ENCODE measurements at regions not wholly inside any gene's neighbourhood (a gene's known extent, or its start where the extent isn't known, plus 50 kb on each side); places are given as distances from the start of the nearest gene placed in this dataset.

DNA sequence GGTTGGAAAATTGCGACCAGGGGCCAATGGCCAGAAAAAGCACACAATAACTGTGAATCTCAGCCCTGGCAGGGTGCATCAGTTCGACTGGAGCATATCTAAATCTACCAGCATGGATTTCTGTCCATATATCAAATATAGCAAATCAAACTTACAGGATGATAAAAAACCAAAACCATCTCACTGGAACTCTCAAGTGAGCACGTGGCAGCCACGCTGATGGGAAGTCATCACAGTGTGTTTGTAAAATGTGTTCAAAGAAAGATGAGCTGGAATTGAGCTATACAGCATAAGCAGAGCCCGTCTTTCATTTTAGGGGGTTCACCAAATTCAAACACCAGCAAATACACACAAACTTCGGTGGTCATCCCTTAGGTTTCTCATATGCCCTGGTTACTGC lies 610.1 kb downstream of the AJAP1 start:
- BruUV-seq (replicated peaks) = no TSS peak
- H3K79me2 ChIP-seq (ENCODE audit: insufficient read depth, low read length) = no peaks in the 10 kb centered on the region
- H3K27ac ChIP-seq (ENCODE audit: low read depth, low read length) = no peak overlapping the region
- ATAC-seq (no peak), DNase-seq (ENCODE audit: low read depth, low spot score) (no peak)
- CTCF ChIA-PET = no interaction called here
- H3K4me3 ChIP-seq (replicated peaks in 1 of 2; ENCODE audit: low read depth in 1 of 2, low read length in 2 of 2) = no peak overlapping the region
- H3K27me3 ChIP-seq (ENCODE audit: insufficient read depth, low read length) = no peaks in the 10 kb centered on the region
- H3K9ac ChIP-seq (ENCODE audit: low read length) = no peak overlapping the region
- RAD21 ChIA-PET (ENCODE audit: low non-redundant PET in 1 of 2, low total read pairs in 2 of 2, uncharacterized antibody in 2 of 2, unreplicated experiment in 2 of 2) = no interaction called here
- no peaks in the 10 kb centered on the region for H3K9me2 ChIP-seq (ENCODE audit: insufficient read depth)
- no peak overlapping the region for H2AFZ ChIP-seq (ENCODE audit: low read depth, low read length, poor library complexity, severe bottlenecking)
- H3K9me3 ChIP-seq (ENCODE audit: control insufficient read depth in 1 of 2, insufficient read depth in 1 of 2, low read depth in 1 of 2, low read length in 2 of 2) = no peaks in the 10 kb centered on the region; a peak in 2 of 4 replicates
- H3K36me3 ChIP-seq (ENCODE audit: control insufficient read depth in 1 of 2, insufficient read depth in 2 of 2, low read length in 2 of 2) = no peaks in the 10 kb centered on the region
- intact Hi-C loops (cut with micrococcal nuclease) = no loop called here
- H3K4me2 ChIP-seq (ENCODE audit: low read length) = no peak overlapping the region
- H3K4me1 ChIP-seq (ENCODE audit: control insufficient read depth in 1 of 2, insufficient read depth in 2 of 2, low read length in 2 of 2) = no peaks in the 10 kb centered on the region
- TF ChIP-seq REST (IDR thresholded peaks at IDR 0.05; ENCODE audit: low read depth) (no peak), JUND (IDR thresholded peaks at IDR 0.05) (no peak), SP1 (IDR thresholded peaks at IDR 0.05; ENCODE audit: low read depth) (no peak), CEBPB (IDR thresholded peaks at IDR 0.05; ENCODE audit: low read depth) (no peak), CTCF (IDR thresholded peaks at IDR 0.05 in 2 of 3, conservative IDR thresholded peaks at IDR 0.05 in 1 of 3; ENCODE audit: borderline replicate concordance in 1 of 3, insufficient read depth in 1 of 3, low read depth in 2 of 3, low read length in 2 of 3) (no peak), SIN3A (IDR thresholded peaks at IDR 0.05; ENCODE audit: low read depth) (no peak), EZH2phosphoT487 (IDR thresholded peaks at IDR 0.05; ENCODE audit: borderline replicate concordance) (no peak), YY1 (IDR thresholded peaks at IDR 0.05; ENCODE audit: extremely low read depth, insufficient replicate concordance, low read depth, low read length) (no peak), POLR2A (IDR thresholded peaks at IDR 0.05; ENCODE audit: borderline replicate concordance, extremely low read depth, insufficient read depth, insufficient read length) (no peak), CBX3 (IDR thresholded peaks at IDR 0.05; ENCODE audit: low read depth) (no peak), ATF3 (IDR thresholded peaks at IDR 0.05) (no peak), RAD21 (IDR thresholded peaks at IDR 0.05; ENCODE audit: low read depth) (no peak), FOSL1 (IDR thresholded peaks at IDR 0.05; ENCODE audit: low read depth) (no peak), EZH2 (IDR thresholded peaks at IDR 0.05) (no peak)
- TF ChIP-seq, protein P1, sequence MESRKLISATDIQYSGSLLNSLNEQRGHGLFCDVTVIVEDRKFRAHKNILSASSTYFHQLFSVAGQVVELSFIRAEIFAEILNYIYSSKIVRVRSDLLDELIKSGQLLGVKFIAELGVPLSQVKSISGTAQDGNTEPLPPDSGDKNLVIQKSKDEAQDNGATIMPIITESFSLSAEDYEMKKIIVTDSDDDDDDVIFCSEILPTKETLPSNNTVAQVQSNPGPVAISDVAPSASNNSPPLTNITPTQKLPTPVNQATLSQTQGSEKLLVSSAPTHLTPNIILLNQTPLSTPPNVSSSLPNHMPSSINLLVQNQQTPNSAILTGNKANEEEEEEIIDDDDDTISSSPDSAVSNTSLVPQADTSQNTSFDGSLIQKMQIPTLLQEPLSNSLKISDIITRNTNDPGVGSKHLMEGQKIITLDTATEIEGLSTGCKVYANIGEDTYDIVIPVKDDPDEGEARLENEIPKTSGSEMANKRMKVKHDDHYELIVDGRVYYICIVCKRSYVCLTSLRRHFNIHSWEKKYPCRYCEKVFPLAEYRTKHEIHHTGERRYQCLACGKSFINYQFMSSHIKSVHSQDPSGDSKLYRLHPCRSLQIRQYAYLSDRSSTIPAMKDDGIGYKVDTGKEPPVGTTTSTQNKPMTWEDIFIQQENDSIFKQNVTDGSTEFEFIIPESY (IDR thresholded peaks at IDR 0.05; ENCODE audit: extremely low read depth, insufficient replicate concordance, low read length) = no peak
- TF ChIP-seq, protein P2, sequence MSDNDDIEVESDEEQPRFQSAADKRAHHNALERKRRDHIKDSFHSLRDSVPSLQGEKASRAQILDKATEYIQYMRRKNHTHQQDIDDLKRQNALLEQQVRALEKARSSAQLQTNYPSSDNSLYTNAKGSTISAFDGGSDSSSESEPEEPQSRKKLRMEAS (IDR thresholded peaks at IDR 0.05) = no peak
- POLR2A ChIA-PET = no interaction called here
- no peaks in the 10 kb centered on the region for H4K20me1 ChIP-seq (ENCODE audit: insufficient read depth)

All from HCT116 (cell line).